Keratinocyte (primary cell): ENCODE measurements at regions not wholly inside any gene's neighbourhood (a gene's known extent, or its start where the extent isn't known, plus 50 kb on each side); places are given as distances from the start of the nearest gene placed in this dataset.

Experiments used
- DNase-seq: peaks from one replicate; pipeline ENCODE4 v3.0.0-alpha.2; 2011; ENCODE audit warnings: low read depth, missing footprints, low spot score
- FAIRE-seq: peaks from 2 replicates; lab custom pipeline; 2011; peaks lifted over from hg19 to GRCh38; lab: Jason Lieb, UNC
- H2AFZ ChIP-seq: 2 replicates; pipeline ENCODE4 v1.6.0; 2012; ENCODE audit warnings: low read length, control low read depth, inconsistent platforms; ENCODE audit not compliant: control insufficient read depth
- H3K27ac ChIP-seq: 2 replicates; pipeline ENCODE4 v1.5.1; 2011; ENCODE audit warnings: low read length; ENCODE audit not compliant: control insufficient read depth, insufficient read depth
- H3K27me3 ChIP-seq: 3 replicates; pipeline ENCODE4 v1.6.0; 2011; ENCODE audit warnings: low read length; ENCODE audit not compliant: control insufficient read depth, insufficient read depth; ENCODE audit errors: extremely low read depth
- H3K36me3 ChIP-seq, 2 experiments: 2 replicates in 1 of 2; 3 replicates in 1 of 2; pipeline ENCODE4 v1.5.1; 2011; ENCODE audit warnings: low read length in 2 of 2, mild to moderate bottlenecking in 1 of 2; ENCODE audit not compliant: control insufficient read depth in 2 of 2, insufficient read depth in 2 of 2; ENCODE audit errors: extremely low read depth in 1 of 2
- H3K4me1 ChIP-seq: 3 replicates; pipeline ENCODE4 v1.5.1; 2011; ENCODE audit warnings: low read length; ENCODE audit not compliant: control insufficient read depth, insufficient read depth; ENCODE audit errors: extremely low read depth
- H3K4me2 ChIP-seq: 3 replicates; pipeline ENCODE4 v1.6.0; 2011; ENCODE audit warnings: low read depth, low read length; ENCODE audit not compliant: control insufficient read depth, insufficient read depth; ENCODE audit errors: extremely low read depth
- H3K4me3 ChIP-seq, 3 experiments: fragments of 200-600 bp in 1 of 3; sonication (generic) in 1 of 3; 2 replicates in 2 of 3; 3 replicates in 1 of 3; pipeline ENCODE4 v1.5.1; 2011 to 2016; ENCODE audit warnings: low read length in 3 of 3, mild to moderate bottlenecking in 3 of 3, control low read depth in 2 of 3, inconsistent platforms in 1 of 3, low read depth in 1 of 3, mixed read lengths in 1 of 3, mixed run types in 1 of 3, moderate library complexity in 1 of 3; ENCODE audit not compliant: control insufficient read depth in 2 of 3, insufficient read depth in 2 of 3; ENCODE audit errors: extremely low read depth in 1 of 3
- H3K79me2 ChIP-seq: 2 replicates; pipeline ENCODE4 v1.6.0; 2012; ENCODE audit warnings: low read length; ENCODE audit not compliant: control insufficient read depth, insufficient read depth
- H3K9ac ChIP-seq: 3 replicates; pipeline ENCODE4 v1.6.0; 2011; ENCODE audit warnings: low read length; ENCODE audit not compliant: control insufficient read depth, insufficient read depth; ENCODE audit errors: extremely low read depth
- H3K9me1 ChIP-seq: 3 replicates; pipeline ENCODE4 v1.6.0; 2011; ENCODE audit warnings: low read length; ENCODE audit not compliant: control insufficient read depth, insufficient read depth; ENCODE audit errors: extremely low read depth
- H3K9me3 ChIP-seq: 2 replicates; pipeline ENCODE4 v1.5.1; 2012; ENCODE audit warnings: low read depth, low read length; ENCODE audit not compliant: control insufficient read depth
- H4K20me1 ChIP-seq: 3 replicates; pipeline ENCODE4 v1.6.0; 2011; ENCODE audit warnings: low read length; ENCODE audit not compliant: control insufficient read depth, insufficient read depth; ENCODE audit errors: extremely low read depth
- CTCF ChIP-seq, 3 experiments: IDR thresholded peaks in 1 of 3; conservative IDR thresholded peaks in 1 of 3; optimal IDR thresholded peaks in 1 of 3; 2 replicates in 2 of 3; 3 replicates in 1 of 3; pipeline versions ENCODE3 to v1.5.1; 2011; ENCODE audit warnings: low read length in 3 of 3, mild to moderate bottlenecking in 3 of 3, moderate library complexity in 2 of 3, control low read depth in 1 of 3, inconsistent platforms in 1 of 3; ENCODE audit not compliant: insufficient read depth in 2 of 3; ENCODE audit errors: extremely low read depth in 1 of 3
- EZH2 ChIP-seq: IDR thresholded peaks from one replicate; pipeline ENCODE4 v1.6.1; 2012; ENCODE audit warnings: inconsistent platforms, mild to moderate bottlenecking, low read length, moderate library complexity
- dilution Hi-C: fragments of 300-500 bp; cut with MboI; formaldehyde crosslinking; loops from one replicate; pipeline ENCODE4 v1.7.0; 2020; ENCODE audit warnings: low sequenced_read_pairs; ENCODE audit not compliant: extremely low pct_ligation_motif_present

GRCh38 chr13:110047496-110047895 is 259.5 kb downstream of the COL4A1 start:
- no peak overlapping the region for H3K4me3 ChIP-seq
- H3K36me3 ChIP-seq, result no peaks in the 10 kb centered on the region
- no peaks in the 10 kb centered on the region for H4K20me1 ChIP-seq
- no peaks in the 10 kb centered on the region for H3K4me1 ChIP-seq
- dilution Hi-C loops, result no loop called here
- no peak overlapping the region for H3K27ac ChIP-seq
- TF ChIP-seq CTCF (optimal IDR thresholded peaks at IDR 0.05 in 1 of 3, IDR thresholded peaks at IDR 0.05 in 1 of 3, conservative IDR thresholded peaks at IDR 0.05 in 1 of 3; ENCODE audit: extremely low read depth in 1 of 3, insufficient read depth in 2 of 3, low read length in 3 of 3), result no peak
- TF ChIP-seq EZH2, result no peak
- H3K9ac ChIP-seq, result no peak overlapping the region
- H3K4me2 ChIP-seq, result no peak overlapping the region
- DNase-seq (no peak), FAIRE-seq (no peak)
- H3K9me3 ChIP-seq, result no peaks in the 10 kb centered on the region
- H3K27me3 ChIP-seq, result no peaks in the 10 kb centered on the region
- H3K79me2 ChIP-seq, result no peaks in the 10 kb centered on the region
- H2AFZ ChIP-seq, result no peak overlapping the region
- H3K9me1 ChIP-seq, result no peaks in the 10 kb centered on the region

- no peak overlapping the region for H3K27ac ChIP-seq
- H2AFZ ChIP-seq, result no peak overlapping the region
- no peaks in the 10 kb centered on the region for H3K9me3 ChIP-seq
- H3K9ac ChIP-seq, result no peak overlapping the region
- TF ChIP-seq CTCF (optimal IDR thresholded peaks at IDR 0.05 in 1 of 3, IDR thresholded peaks at IDR 0.05 in 1 of 3, conservative IDR thresholded peaks at IDR 0.05 in 1 of 3; ENCODE audit: extremely low read depth in 1 of 3, insufficient read depth in 2 of 3, low read length in 3 of 3) (no peak), EZH2 (no peak)
- DNase-seq (no peak), FAIRE-seq (no peak)
- dilution Hi-C loops, result no loop called here
- H3K9me1 ChIP-seq, result no peaks in the 10 kb centered on the region
- H3K4me3 ChIP-seq, result no peak overlapping the region
- no peaks in the 10 kb centered on the region for H3K4me1 ChIP-seq
- no peaks in the 10 kb centered on the region for H3K36me3 ChIP-seq
- H3K4me2 ChIP-seq, result no peak overlapping the region
- no peaks in the 10 kb centered on the region for H3K27me3 ChIP-seq
- no peaks in the 10 kb centered on the region for H4K20me1 ChIP-seq
- H3K79me2 ChIP-seq, result no peaks in the 10 kb centered on the region
Observed at GRCh38 chr13:110046811-110047210, 260.1 kb downstream of the COL4A1 start.
